Ishikawa (cell line): ENCODE measurements at regions not wholly inside any gene's neighbourhood (a gene's known extent, or its start where the extent isn't known, plus 50 kb on each side); places are given as distances from the start of the nearest gene placed in this dataset.

ENCODE experiments used
- CEBPB ChIP-seq: IDR thresholded peaks from 2 replicates; pipeline ENCODE4 v1.6.1; 2012
- CREB1 ChIP-seq: IDR thresholded peaks from 2 replicates; pipeline ENCODE4 v1.6.1; 2012; ENCODE audit warnings: low read depth
- EP300 ChIP-seq: IDR thresholded peaks from 2 replicates; pipeline ENCODE4 v1.6.1; 2012; ENCODE audit warnings: borderline replicate concordance
- FOXM1 ChIP-seq: IDR thresholded peaks from 2 replicates; pipeline ENCODE4 v1.6.1; 2012; ENCODE audit warnings: low read depth, borderline replicate concordance
- NFIC ChIP-seq: IDR thresholded peaks from 2 replicates; pipeline ENCODE4 v1.6.1; 2012
- RAD21 ChIP-seq: IDR thresholded peaks from 2 replicates; pipeline ENCODE4 v1.6.1; 2012; ENCODE audit warnings: low read depth
- TAF1 ChIP-seq: IDR thresholded peaks from 2 replicates; pipeline ENCODE4 v1.6.1; 2012; ENCODE audit warnings: low read depth, mild to moderate bottlenecking
- TCF12 ChIP-seq: IDR thresholded peaks from 2 replicates; pipeline ENCODE4 v1.6.1; 2012; ENCODE audit warnings: low read depth
- TEAD4 ChIP-seq: IDR thresholded peaks from 2 replicates; pipeline ENCODE4 v1.6.1; 2012
- YY1 ChIP-seq: IDR thresholded peaks from 2 replicates; pipeline ENCODE4 v1.6.1; 2012; ENCODE audit warnings: low read depth
- ZBTB7A ChIP-seq: IDR thresholded peaks from 2 replicates; pipeline ENCODE4 v1.6.1; 2012; ENCODE audit warnings: low read depth
- TF ChIP-seq, protein P1 (sequence below): IDR thresholded peaks from 2 replicates; pipeline ENCODE4 v1.6.1; 2012; ENCODE audit warnings: low read depth, mild to moderate bottlenecking
- TF ChIP-seq, protein P2 (sequence below): IDR thresholded peaks from 2 replicates; pipeline ENCODE4 v1.6.1; 2012
- TF ChIP-seq, protein P3 (sequence below): IDR thresholded peaks from 2 replicates; pipeline ENCODE4 v1.6.1; 2012

- TF ChIP-seq CREB1, result no peak
- TF ChIP-seq, protein P1, sequence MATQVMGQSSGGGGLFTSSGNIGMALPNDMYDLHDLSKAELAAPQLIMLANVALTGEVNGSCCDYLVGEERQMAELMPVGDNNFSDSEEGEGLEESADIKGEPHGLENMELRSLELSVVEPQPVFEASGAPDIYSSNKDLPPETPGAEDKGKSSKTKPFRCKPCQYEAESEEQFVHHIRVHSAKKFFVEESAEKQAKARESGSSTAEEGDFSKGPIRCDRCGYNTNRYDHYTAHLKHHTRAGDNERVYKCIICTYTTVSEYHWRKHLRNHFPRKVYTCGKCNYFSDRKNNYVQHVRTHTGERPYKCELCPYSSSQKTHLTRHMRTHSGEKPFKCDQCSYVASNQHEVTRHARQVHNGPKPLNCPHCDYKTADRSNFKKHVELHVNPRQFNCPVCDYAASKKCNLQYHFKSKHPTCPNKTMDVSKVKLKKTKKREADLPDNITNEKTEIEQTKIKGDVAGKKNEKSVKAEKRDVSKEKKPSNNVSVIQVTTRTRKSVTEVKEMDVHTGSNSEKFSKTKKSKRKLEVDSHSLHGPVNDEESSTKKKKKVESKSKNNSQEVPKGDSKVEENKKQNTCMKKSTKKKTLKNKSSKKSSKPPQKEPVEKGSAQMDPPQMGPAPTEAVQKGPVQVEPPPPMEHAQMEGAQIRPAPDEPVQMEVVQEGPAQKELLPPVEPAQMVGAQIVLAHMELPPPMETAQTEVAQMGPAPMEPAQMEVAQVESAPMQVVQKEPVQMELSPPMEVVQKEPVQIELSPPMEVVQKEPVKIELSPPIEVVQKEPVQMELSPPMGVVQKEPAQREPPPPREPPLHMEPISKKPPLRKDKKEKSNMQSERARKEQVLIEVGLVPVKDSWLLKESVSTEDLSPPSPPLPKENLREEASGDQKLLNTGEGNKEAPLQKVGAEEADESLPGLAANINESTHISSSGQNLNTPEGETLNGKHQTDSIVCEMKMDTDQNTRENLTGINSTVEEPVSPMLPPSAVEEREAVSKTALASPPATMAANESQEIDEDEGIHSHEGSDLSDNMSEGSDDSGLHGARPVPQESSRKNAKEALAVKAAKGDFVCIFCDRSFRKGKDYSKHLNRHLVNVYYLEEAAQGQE, result no peak
- TF ChIP-seq CEBPB, result no peak
- no peak for TF ChIP-seq ZBTB7A
- TF ChIP-seq YY1, result no peak
- TF ChIP-seq EP300, result no peak
- no peak for TF ChIP-seq TAF1
- TF ChIP-seq RAD21, result no peak
- no peak for TF ChIP-seq NFIC
- TF ChIP-seq TEAD4, result no peak
- TF ChIP-seq, protein P2, sequence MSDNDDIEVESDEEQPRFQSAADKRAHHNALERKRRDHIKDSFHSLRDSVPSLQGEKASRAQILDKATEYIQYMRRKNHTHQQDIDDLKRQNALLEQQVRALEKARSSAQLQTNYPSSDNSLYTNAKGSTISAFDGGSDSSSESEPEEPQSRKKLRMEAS, result no peak
- no peak for TF ChIP-seq TCF12
- TF ChIP-seq FOXM1, result no peak
- TF ChIP-seq, protein P3, sequence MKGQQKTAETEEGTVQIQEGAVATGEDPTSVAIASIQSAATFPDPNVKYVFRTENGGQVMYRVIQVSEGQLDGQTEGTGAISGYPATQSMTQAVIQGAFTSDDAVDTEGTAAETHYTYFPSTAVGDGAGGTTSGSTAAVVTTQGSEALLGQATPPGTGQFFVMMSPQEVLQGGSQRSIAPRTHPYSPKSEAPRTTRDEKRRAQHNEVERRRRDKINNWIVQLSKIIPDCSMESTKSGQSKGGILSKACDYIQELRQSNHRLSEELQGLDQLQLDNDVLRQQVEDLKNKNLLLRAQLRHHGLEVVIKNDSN, result no peak
Measured at GRCh38 chr2:47651296-47651695, 80.5 kb upstream of the KCNK12 start.
